Panc1 (cell line): ENCODE measurements at regions not wholly inside any gene's neighbourhood (a gene's known extent, or its start where the extent isn't known, plus 50 kb on each side); places are given as distances from the start of the nearest gene placed in this dataset.

Source experiments
- POLR2AphosphoS5 ChIP-seq: IDR thresholded peaks from 2 replicates; pipeline ENCODE4 v1.6.1; 2012; ENCODE audit warnings: mild to moderate bottlenecking, low read depth, low read length, moderate library complexity
- REST ChIP-seq, 2 experiments: IDR thresholded peaks; 2 replicates each; pipeline ENCODE4 v1.6.1; 2011 to 2012; ENCODE audit warnings: low read depth in 2 of 2, control low read depth in 1 of 2, low read length in 1 of 2, mild to moderate bottlenecking in 1 of 2, moderate library complexity in 1 of 2; ENCODE audit not compliant: insufficient read depth in 1 of 2
- TCF7L2 ChIP-seq: IDR thresholded peaks from 2 replicates; pipeline ENCODE4 v1.6.1; 2011; ENCODE audit warnings: mild to moderate bottlenecking, low read depth, low read length, inconsistent platforms
- TF ChIP-seq, protein P1 (sequence below): fragments of 450-650 bp; IDR thresholded peaks from 2 replicates; pipeline ENCODE4 v1.5.1; 2017; ENCODE audit warnings: mild to moderate bottlenecking

DNA sequence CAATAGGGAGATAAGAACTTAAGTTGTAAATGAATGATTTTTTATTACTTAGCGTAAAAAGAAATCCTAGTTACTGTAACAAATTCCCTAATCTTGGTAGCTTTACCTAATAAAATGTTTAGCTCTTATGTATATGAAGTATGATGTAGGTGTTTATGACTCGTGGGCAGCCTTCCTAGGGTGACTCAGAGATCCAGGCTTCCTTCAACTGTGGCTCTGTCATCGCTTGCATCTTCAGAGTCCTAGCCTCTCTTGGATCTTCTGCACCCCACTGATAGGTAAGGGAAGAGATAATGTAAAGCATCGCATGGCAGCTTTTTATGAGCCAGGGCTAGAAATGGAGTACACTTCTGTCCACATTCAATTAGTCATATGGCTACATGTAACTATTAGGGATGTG is 165.6 kb upstream of the GLRA2 start:
- TF ChIP-seq, protein P1, sequence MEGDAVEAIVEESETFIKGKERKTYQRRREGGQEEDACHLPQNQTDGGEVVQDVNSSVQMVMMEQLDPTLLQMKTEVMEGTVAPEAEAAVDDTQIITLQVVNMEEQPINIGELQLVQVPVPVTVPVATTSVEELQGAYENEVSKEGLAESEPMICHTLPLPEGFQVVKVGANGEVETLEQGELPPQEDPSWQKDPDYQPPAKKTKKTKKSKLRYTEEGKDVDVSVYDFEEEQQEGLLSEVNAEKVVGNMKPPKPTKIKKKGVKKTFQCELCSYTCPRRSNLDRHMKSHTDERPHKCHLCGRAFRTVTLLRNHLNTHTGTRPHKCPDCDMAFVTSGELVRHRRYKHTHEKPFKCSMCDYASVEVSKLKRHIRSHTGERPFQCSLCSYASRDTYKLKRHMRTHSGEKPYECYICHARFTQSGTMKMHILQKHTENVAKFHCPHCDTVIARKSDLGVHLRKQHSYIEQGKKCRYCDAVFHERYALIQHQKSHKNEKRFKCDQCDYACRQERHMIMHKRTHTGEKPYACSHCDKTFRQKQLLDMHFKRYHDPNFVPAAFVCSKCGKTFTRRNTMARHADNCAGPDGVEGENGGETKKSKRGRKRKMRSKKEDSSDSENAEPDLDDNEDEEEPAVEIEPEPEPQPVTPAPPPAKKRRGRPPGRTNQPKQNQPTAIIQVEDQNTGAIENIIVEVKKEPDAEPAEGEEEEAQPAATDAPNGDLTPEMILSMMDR: no peak
- TF ChIP-seq POLR2AphosphoS5 (no peak), REST (IDR thresholded peaks at IDR 0.05; ENCODE audit: insufficient read depth in 1 of 2, low read depth in 2 of 2, low read length in 1 of 2) (no peak), TCF7L2 (no peak)
